Nephron (organoid): ENCODE measurements at regions not wholly inside any gene's neighbourhood (a gene's known extent, or its start where the extent isn't known, plus 50 kb on each side); places are given as distances from the start of the nearest gene placed in this dataset.

Experiments used
- H3K27ac Mint-ChIP-seq, 3 experiments: 2 replicates each; pipeline ENCODE4 v1.8.0; 2020; ENCODE audit warnings: mixed read lengths in 3 of 3, mild to moderate bottlenecking in 2 of 3, moderate library complexity in 1 of 3
- H3K27me3 Mint-ChIP-seq: 2 replicates; pipeline ENCODE4 v1.8.0; 2021; ENCODE audit warnings: low read depth, mild to moderate bottlenecking, moderate library complexity, mixed read lengths
- H3K36me3 Mint-ChIP-seq: 2 replicates; pipeline ENCODE4 v1.8.0; 2020; ENCODE audit warnings: low read depth, mixed read lengths
- H3K4me1 Mint-ChIP-seq: 2 replicates; pipeline ENCODE4 v1.8.0; 2020; ENCODE audit warnings: mixed read lengths
- H3K4me3 Mint-ChIP-seq, 3 experiments: 2 replicates each; pipeline ENCODE4 v1.8.0; 2020; ENCODE audit warnings: mild to moderate bottlenecking in 3 of 3, mixed read lengths in 3 of 3, moderate library complexity in 2 of 3
- H3K9me3 Mint-ChIP-seq: 2 replicates; pipeline ENCODE4 v1.8.0; 2020; ENCODE audit warnings: mixed read lengths
- CTCF ChIP-seq, 3 experiments: fragments of 200-600 bp; sonication (generic); IDR thresholded peaks; one replicate each; pipeline ENCODE4 v1.5.0; 2021; ENCODE audit warnings: antibody characterized with exemption in 3 of 3; ENCODE audit not compliant: unreplicated experiment in 3 of 3

- Mint-ChIP-seq H3K4me3 (no peak overlapping the region), H3K36me3 (no peaks in the 10 kb centered on the region), H3K27me3 (peaks cover 4% of the 10 kb centered on the region), H3K4me1 (no peaks in the 10 kb centered on the region), H3K27ac (no peak overlapping the region), H3K9me3 (no peaks in the 10 kb centered on the region)
- TF ChIP-seq CTCF (IDR thresholded peaks at IDR 0.05; ENCODE audit: unreplicated experiment in 3 of 3): no peak
Measured at GRCh38 chr5:96340357-96340756, 92.7 kb downstream of the PCSK1 start.

- Mint-ChIP-seq H3K4me1 (no peaks in the 10 kb centered on the region), H3K9me3 (no peaks in the 10 kb centered on the region), H3K36me3 (no peaks in the 10 kb centered on the region), H3K27me3 (peaks cover 4% of the 10 kb centered on the region), H3K27ac (no peak overlapping the region), H3K4me3 (no peak overlapping the region)
- TF ChIP-seq CTCF (IDR thresholded peaks at IDR 0.05; ENCODE audit: unreplicated experiment in 3 of 3): no peak
Measured at GRCh38 chr5:96339862-96340261, 93.2 kb downstream of the PCSK1 start.

DNA sequence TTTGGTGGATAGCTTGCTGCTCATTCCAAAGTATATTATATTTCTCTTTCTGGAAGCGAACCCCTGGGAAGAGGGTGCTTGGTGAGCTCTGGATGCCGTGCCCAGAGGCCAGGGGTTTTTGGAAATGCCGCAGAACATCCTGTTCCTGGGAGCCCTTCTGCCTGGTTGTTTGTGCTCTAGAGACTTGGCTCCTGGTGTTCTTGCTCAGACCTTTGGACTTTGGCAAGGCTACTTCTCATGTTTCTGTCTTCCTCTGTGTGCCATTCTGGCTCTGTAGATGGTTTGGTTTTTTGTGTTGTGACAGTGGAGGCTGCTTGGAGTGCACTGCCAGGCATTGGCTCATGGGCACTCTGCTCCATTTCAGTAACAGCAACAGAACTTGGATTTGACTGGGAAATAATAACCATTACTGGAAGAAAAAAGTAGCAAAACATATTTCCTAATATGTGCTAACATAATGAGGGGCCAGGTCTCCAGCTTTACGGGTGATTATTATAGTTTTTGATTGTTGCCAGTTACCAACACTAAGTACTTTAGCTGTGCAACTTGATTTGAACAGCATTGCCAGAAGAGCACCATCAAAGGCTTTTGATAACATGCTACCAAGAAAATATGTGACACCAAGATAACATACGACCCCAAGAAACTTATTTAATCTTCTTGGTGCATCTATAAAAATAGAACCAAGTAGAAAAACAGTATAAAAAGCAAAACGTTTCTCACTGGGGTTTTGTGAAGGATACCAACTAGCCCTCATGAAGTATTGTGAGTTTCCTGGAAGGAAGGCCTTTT is 94.2 kb downstream of the PCSK1 start:
- Mint-ChIP-seq H3K4me1 (no peaks in the 10 kb centered on the region), H3K4me3 (no peak overlapping the region), H3K27me3 (peaks cover 4% of the 10 kb centered on the region), H3K9me3 (no peaks in the 10 kb centered on the region), H3K36me3 (no peaks in the 10 kb centered on the region), H3K27ac (no peak overlapping the region)
- no peak for TF ChIP-seq CTCF (IDR thresholded peaks at IDR 0.05; ENCODE audit: unreplicated experiment in 3 of 3)

DNA sequence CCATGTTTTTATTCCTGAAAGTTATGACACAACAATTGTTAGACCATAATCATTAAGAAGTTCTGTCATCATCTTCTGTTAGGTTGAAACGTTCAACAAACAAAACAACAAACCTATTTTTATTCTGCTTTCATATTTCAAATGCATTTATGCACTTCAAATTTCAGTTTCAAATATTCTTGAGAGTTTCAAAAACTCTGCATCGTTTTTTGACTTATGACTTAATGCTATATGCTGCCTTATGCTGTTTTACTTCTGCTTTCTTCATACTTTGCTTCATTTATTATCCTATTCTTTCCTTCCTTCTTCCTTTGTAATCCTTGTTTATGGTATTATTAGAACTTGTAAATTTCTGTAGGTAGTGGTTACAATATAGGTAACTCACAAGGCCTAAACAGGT is 95.0 kb downstream of the PCSK1 start:
- Mint-ChIP-seq H3K27ac (no peak overlapping the region), H3K27me3 (peaks cover 4% of the 10 kb centered on the region), H3K9me3 (no peaks in the 10 kb centered on the region), H3K4me1 (no peaks in the 10 kb centered on the region), H3K4me3 (no peak overlapping the region), H3K36me3 (no peaks in the 10 kb centered on the region)
- no peak for TF ChIP-seq CTCF (IDR thresholded peaks at IDR 0.05; ENCODE audit: unreplicated experiment in 3 of 3)

DNA sequence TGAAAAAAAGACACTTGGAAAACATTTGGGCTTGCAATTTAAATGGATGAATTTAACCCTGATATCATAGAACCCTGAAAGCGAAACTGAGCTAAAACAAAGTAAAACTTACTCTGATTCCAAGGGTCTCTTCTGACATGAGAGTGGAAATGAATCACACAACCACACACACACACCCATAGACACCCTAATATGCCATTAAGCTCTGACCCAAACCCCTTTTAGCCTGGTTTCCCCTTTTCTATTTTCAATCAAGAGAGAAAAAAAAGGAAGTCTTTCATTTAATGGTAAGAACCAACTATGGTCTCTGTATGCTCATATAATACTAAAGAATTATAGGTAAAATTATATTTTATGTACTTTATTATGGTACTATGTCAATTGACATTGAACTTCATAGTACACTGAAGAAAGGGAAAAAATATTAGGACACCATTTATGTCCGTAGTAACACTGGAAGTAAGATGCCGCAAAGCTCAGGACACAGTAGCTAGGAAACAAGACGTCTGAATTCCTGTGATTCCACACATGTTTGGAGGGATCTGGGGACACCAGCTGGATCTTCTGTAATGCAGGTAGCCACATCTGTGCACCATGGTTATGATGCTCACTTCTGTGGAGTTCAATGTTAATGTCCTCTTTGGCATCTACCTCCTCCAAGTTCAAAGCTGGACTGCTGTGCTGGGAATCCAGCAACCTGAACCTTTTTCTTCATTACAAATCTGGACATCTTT is 95.8 kb downstream of the PCSK1 start:
- no peaks in the 10 kb centered on the region for H3K4me1 Mint-ChIP-seq
- TF ChIP-seq CTCF (IDR thresholded peaks at IDR 0.05; ENCODE audit: unreplicated experiment in 3 of 3): no peak
- no peaks in the 10 kb centered on the region for H3K9me3 Mint-ChIP-seq
- no peak overlapping the region for H3K4me3 Mint-ChIP-seq
- no peaks in the 10 kb centered on the region for H3K36me3 Mint-ChIP-seq
- H3K27ac Mint-ChIP-seq: no peak overlapping the region
- peaks cover 4% of the 10 kb centered on the region for H3K27me3 Mint-ChIP-seq
